VCaP (cell line): ENCODE measurements at regions not wholly inside any gene's neighbourhood (a gene's known extent, or its start where the extent isn't known, plus 50 kb on each side); places are given as distances from the start of the nearest gene placed in this dataset.

Source experiments
- H3K27ac ChIP-seq: fragments of 450-650 bp; 2 replicates; pipeline ENCODE4 v1.5.1; 2017
- CTCF ChIP-seq: fragments of 450-650 bp; conservative IDR thresholded peaks from 2 replicates; pipeline ENCODE4 v1.5.1; 2017; ENCODE audit warnings: mild to moderate bottlenecking, moderate library complexity

- H3K27ac ChIP-seq, result no peak overlapping the region
- TF ChIP-seq CTCF, result no peak
Observed at GRCh38 chr3:146921693-146922092, 316.5 kb upstream of the PLSCR5 start.

GRCh38 chr3:146914409-146914808 lies 309.3 kb upstream of the PLSCR5 start:
- no peak for TF ChIP-seq CTCF
- H3K27ac ChIP-seq, result no peak overlapping the region

GRCh38 chr3:146912241-146913015 lies 307.3 kb upstream of the PLSCR5 start:
- H3K27ac ChIP-seq, result no peak overlapping the region
- TF ChIP-seq CTCF, result no peak

GRCh38 chr3:146903927-146904326 lies 298.8 kb upstream of the PLSCR5 start:
- no peak for TF ChIP-seq CTCF
- no peak overlapping the region for H3K27ac ChIP-seq

GRCh38 chr3:146899171-146899570 lies 294.0 kb upstream of the PLSCR5 start:
- H3K27ac ChIP-seq, result no peak overlapping the region
- no peak for TF ChIP-seq CTCF

- H3K27ac ChIP-seq, result no peak overlapping the region
- TF ChIP-seq CTCF, result no peak
Observed at GRCh38 chr3:146896711-146897110, 291.6 kb upstream of the PLSCR5 start.

- H3K27ac ChIP-seq, result no peak overlapping the region
- no peak for TF ChIP-seq CTCF
Observed at GRCh38 chr3:146895026-146895749, 290.0 kb upstream of the PLSCR5 start.
